ENCODE measurements at regions not wholly inside any gene's neighbourhood (a gene's known extent, or its start where the extent isn't known, plus 50 kb on each side); places are given as distances from the start of the nearest gene placed in this dataset.
A peak's percentile ranks its signal among the peaks of the same experiment; 100 is the strongest.

DNA sequence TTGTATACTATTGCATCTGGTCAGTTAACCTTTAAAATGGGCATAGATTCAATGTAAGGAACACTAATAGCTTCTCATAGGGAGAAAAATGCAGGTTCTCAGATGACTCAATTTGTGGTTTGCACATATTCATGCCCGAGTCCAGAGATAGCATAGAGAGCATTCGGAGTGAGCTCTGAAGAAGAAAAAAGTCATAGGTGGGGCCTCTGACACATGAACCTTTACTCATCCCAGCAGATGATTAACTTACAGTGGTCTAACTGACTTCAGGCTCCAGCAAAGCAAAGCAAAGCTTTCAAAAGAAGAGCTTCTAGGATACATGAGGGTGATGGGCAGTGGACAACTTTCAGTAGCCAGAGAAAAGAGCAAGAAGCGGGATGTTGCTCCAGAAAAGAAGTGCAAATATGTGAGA is 55.3 kb upstream of the BTN3A2 start:
- no peak overlapping the region for H3K27ac ChIP-seq

GRCh38 chr6:26311012-26311384 is 54.0 kb upstream of the BTN3A2 start:
- TF ChIP-seq, protein P1, sequence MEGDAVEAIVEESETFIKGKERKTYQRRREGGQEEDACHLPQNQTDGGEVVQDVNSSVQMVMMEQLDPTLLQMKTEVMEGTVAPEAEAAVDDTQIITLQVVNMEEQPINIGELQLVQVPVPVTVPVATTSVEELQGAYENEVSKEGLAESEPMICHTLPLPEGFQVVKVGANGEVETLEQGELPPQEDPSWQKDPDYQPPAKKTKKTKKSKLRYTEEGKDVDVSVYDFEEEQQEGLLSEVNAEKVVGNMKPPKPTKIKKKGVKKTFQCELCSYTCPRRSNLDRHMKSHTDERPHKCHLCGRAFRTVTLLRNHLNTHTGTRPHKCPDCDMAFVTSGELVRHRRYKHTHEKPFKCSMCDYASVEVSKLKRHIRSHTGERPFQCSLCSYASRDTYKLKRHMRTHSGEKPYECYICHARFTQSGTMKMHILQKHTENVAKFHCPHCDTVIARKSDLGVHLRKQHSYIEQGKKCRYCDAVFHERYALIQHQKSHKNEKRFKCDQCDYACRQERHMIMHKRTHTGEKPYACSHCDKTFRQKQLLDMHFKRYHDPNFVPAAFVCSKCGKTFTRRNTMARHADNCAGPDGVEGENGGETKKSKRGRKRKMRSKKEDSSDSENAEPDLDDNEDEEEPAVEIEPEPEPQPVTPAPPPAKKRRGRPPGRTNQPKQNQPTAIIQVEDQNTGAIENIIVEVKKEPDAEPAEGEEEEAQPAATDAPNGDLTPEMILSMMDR (conservative IDR thresholded peaks at IDR 0.05), result no peak
- no peak overlapping the region for H3K27ac ChIP-seq

More for the DNA sequence above, 55.3 kb upstream of the BTN3A2 start:
- TF ChIP-seq, protein P1 (conservative IDR thresholded peaks at IDR 0.05), result no peak

- peak overlapping the region; percentile 46; the same call in 1 of the 2 replicates for H3K27ac ChIP-seq
- TF ChIP-seq, protein P1 (conservative IDR thresholded peaks at IDR 0.05), result 0 out of 2 replicates have a peak, but pooled peaks have one; percentile 10
Measured at GRCh38 chr6:26311385-26312095, 53.5 kb upstream of the BTN3A2 start.

DNA sequence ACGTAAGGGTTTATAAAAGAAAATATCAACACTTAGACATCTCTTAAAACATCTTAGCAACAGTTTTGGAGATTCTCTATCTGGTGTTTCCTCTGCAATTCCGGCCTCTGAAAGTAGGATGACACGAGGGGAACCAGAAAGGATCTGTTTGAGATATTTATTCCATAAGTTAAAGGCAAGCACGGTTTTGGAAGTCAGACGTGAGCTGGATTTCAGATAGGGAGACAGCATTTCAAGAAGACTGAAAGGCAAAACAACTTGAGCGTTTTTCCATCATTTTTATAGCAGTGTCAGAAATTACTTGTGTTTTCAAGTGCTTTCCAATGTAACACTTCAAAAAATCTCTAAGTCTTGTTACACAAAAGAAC is 52.9 kb upstream of the BTN3A2 start:
- TF ChIP-seq, protein P1 (conservative IDR thresholded peaks at IDR 0.05), result no peak
- peak overlapping the region; percentile 46; the same call in 1 of the 2 replicates for H3K27ac ChIP-seq

- TF ChIP-seq, protein P1 (conservative IDR thresholded peaks at IDR 0.05), result no peak
- peak overlapping the region; percentile 46 for H3K27ac ChIP-seq
Measured at GRCh38 chr6:26312501-26313397, 52.2 kb upstream of the BTN3A2 start.

All from VCaP (cell line).